Keratinocyte (primary cell): ENCODE measurements at regions not wholly inside any gene's neighbourhood (a gene's known extent, or its start where the extent isn't known, plus 50 kb on each side); places are given as distances from the start of the nearest gene placed in this dataset.

Experiments used
- DNase-seq: peaks from one replicate; pipeline ENCODE4 v3.0.0-alpha.2; 2011; ENCODE audit warnings: low read depth, missing footprints, low spot score
- FAIRE-seq: peaks from 2 replicates; lab custom pipeline; 2011; peaks lifted over from hg19 to GRCh38; lab: Jason Lieb, UNC
- H2AFZ ChIP-seq: 2 replicates; pipeline ENCODE4 v1.6.0; 2012; ENCODE audit warnings: low read length, control low read depth, inconsistent platforms; ENCODE audit not compliant: control insufficient read depth
- H3K27ac ChIP-seq: 2 replicates; pipeline ENCODE4 v1.5.1; 2011; ENCODE audit warnings: low read length; ENCODE audit not compliant: control insufficient read depth, insufficient read depth
- H3K27me3 ChIP-seq: 3 replicates; pipeline ENCODE4 v1.6.0; 2011; ENCODE audit warnings: low read length; ENCODE audit not compliant: control insufficient read depth, insufficient read depth; ENCODE audit errors: extremely low read depth
- H3K36me3 ChIP-seq, 2 experiments: 2 replicates in 1 of 2; 3 replicates in 1 of 2; pipeline ENCODE4 v1.5.1; 2011; ENCODE audit warnings: low read length in 2 of 2, mild to moderate bottlenecking in 1 of 2; ENCODE audit not compliant: control insufficient read depth in 2 of 2, insufficient read depth in 2 of 2; ENCODE audit errors: extremely low read depth in 1 of 2
- H3K4me1 ChIP-seq: 3 replicates; pipeline ENCODE4 v1.5.1; 2011; ENCODE audit warnings: low read length; ENCODE audit not compliant: control insufficient read depth, insufficient read depth; ENCODE audit errors: extremely low read depth
- H3K4me2 ChIP-seq: 3 replicates; pipeline ENCODE4 v1.6.0; 2011; ENCODE audit warnings: low read depth, low read length; ENCODE audit not compliant: control insufficient read depth, insufficient read depth; ENCODE audit errors: extremely low read depth
- H3K4me3 ChIP-seq, 3 experiments: fragments of 200-600 bp in 1 of 3; sonication (generic) in 1 of 3; 2 replicates in 2 of 3; 3 replicates in 1 of 3; pipeline ENCODE4 v1.5.1; 2011 to 2016; ENCODE audit warnings: low read length in 3 of 3, mild to moderate bottlenecking in 3 of 3, control low read depth in 2 of 3, inconsistent platforms in 1 of 3, low read depth in 1 of 3, mixed read lengths in 1 of 3, mixed run types in 1 of 3, moderate library complexity in 1 of 3; ENCODE audit not compliant: control insufficient read depth in 2 of 3, insufficient read depth in 2 of 3; ENCODE audit errors: extremely low read depth in 1 of 3
- H3K79me2 ChIP-seq: 2 replicates; pipeline ENCODE4 v1.6.0; 2012; ENCODE audit warnings: low read length; ENCODE audit not compliant: control insufficient read depth, insufficient read depth
- H3K9ac ChIP-seq: 3 replicates; pipeline ENCODE4 v1.6.0; 2011; ENCODE audit warnings: low read length; ENCODE audit not compliant: control insufficient read depth, insufficient read depth; ENCODE audit errors: extremely low read depth
- H3K9me1 ChIP-seq: 3 replicates; pipeline ENCODE4 v1.6.0; 2011; ENCODE audit warnings: low read length; ENCODE audit not compliant: control insufficient read depth, insufficient read depth; ENCODE audit errors: extremely low read depth
- H3K9me3 ChIP-seq: 2 replicates; pipeline ENCODE4 v1.5.1; 2012; ENCODE audit warnings: low read depth, low read length; ENCODE audit not compliant: control insufficient read depth
- H4K20me1 ChIP-seq: 3 replicates; pipeline ENCODE4 v1.6.0; 2011; ENCODE audit warnings: low read length; ENCODE audit not compliant: control insufficient read depth, insufficient read depth; ENCODE audit errors: extremely low read depth
- CTCF ChIP-seq, 3 experiments: IDR thresholded peaks in 1 of 3; conservative IDR thresholded peaks in 1 of 3; optimal IDR thresholded peaks in 1 of 3; 2 replicates in 2 of 3; 3 replicates in 1 of 3; pipeline versions ENCODE3 to v1.5.1; 2011; ENCODE audit warnings: low read length in 3 of 3, mild to moderate bottlenecking in 3 of 3, moderate library complexity in 2 of 3, control low read depth in 1 of 3, inconsistent platforms in 1 of 3; ENCODE audit not compliant: insufficient read depth in 2 of 3; ENCODE audit errors: extremely low read depth in 1 of 3
- EZH2 ChIP-seq: IDR thresholded peaks from one replicate; pipeline ENCODE4 v1.6.1; 2012; ENCODE audit warnings: inconsistent platforms, mild to moderate bottlenecking, low read length, moderate library complexity
- dilution Hi-C: fragments of 300-500 bp; cut with MboI; formaldehyde crosslinking; loops from one replicate; pipeline ENCODE4 v1.7.0; 2020; ENCODE audit warnings: low sequenced_read_pairs; ENCODE audit not compliant: extremely low pct_ligation_motif_present

- no peak for FAIRE-seq
- no peaks in the 10 kb centered on the region for H3K27me3 ChIP-seq
Measured at GRCh38 chr11:133600306-133600705, 68.0 kb upstream of the OPCML start.

DNA sequence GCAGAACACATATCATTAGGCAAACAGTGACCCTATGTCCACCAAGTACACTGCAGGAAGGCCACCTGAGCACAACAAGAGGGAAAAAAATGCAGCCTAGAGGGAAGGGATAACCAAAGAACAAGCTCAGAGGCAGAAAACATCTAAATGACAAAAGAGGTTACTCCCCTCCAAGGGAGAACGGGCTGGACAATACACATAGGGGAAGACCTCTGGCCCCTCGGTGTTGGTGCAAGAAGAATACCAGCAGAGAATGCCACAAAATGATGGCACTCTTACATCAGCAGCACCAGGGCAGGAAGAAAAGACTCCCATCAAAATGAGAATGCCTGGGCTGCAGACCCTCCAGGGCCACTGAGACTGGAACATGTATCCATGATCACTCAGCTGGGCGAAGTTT is 66.6 kb upstream of the OPCML start:
- no peak for FAIRE-seq
- DNase-seq = no peak
- H3K4me2 ChIP-seq = no peak overlapping the region

More at GRCh38 chr11:133600306-133600705, 68.0 kb upstream of the OPCML start:
- Histone ChIP-seq H3K9ac (no peak overlapping the region), H3K4me3 (no peak overlapping the region), H3K4me1 (no peaks in the 10 kb centered on the region), H2AFZ (no peak overlapping the region), H3K27ac (no peak overlapping the region), H3K79me2 (no peaks in the 10 kb centered on the region), H3K36me3 (no peaks in the 10 kb centered on the region), H3K9me3 (peaks cover 2% of the 10 kb centered on the region), H3K9me1 (no peaks in the 10 kb centered on the region), H4K20me1 (no peaks in the 10 kb centered on the region), H3K4me2 (no peak overlapping the region)
- TF ChIP-seq CTCF (optimal IDR thresholded peaks at IDR 0.05 in 1 of 3, IDR thresholded peaks at IDR 0.05 in 1 of 3, conservative IDR thresholded peaks at IDR 0.05 in 1 of 3; ENCODE audit: extremely low read depth in 1 of 3, insufficient read depth in 2 of 3, low read length in 3 of 3) = no peak
- DNase-seq = no peak
- dilution Hi-C loops = no loop called here

More for the DNA sequence above, 66.6 kb upstream of the OPCML start:
- H3K36me3 ChIP-seq = no peaks in the 10 kb centered on the region
- H2AFZ ChIP-seq = no peak overlapping the region
- no peaks in the 10 kb centered on the region for H3K79me2 ChIP-seq
- no peaks in the 10 kb centered on the region for H3K4me1 ChIP-seq
- no peaks in the 10 kb centered on the region for H3K9me1 ChIP-seq
- H3K27me3 ChIP-seq = no peaks in the 10 kb centered on the region
- H3K4me3 ChIP-seq = no peak overlapping the region
- peaks cover 2% of the 10 kb centered on the region for H3K9me3 ChIP-seq
- TF ChIP-seq EZH2 = no peak
- TF ChIP-seq CTCF (optimal IDR thresholded peaks at IDR 0.05 in 1 of 3, IDR thresholded peaks at IDR 0.05 in 1 of 3, conservative IDR thresholded peaks at IDR 0.05 in 1 of 3; ENCODE audit: extremely low read depth in 1 of 3, insufficient read depth in 2 of 3, low read length in 3 of 3) = no peak
- dilution Hi-C loops = no loop called here
- H3K27ac ChIP-seq = no peak overlapping the region
- no peak overlapping the region for H3K9ac ChIP-seq
- H4K20me1 ChIP-seq = no peaks in the 10 kb centered on the region
